ENCODE measurements at regions not wholly inside any gene's neighbourhood (a gene's known extent, or its start where the extent isn't known, plus 50 kb on each side); places are given as distances from the start of the nearest gene placed in this dataset.

- TF ChIP-seq CTCF (conservative IDR thresholded peaks at IDR 0.05) (no peak), ZFX (IDR thresholded peaks at IDR 0.05) (no peak)
Measured at GRCh38 chr1:230552880-230553279, 89.4 kb upstream of the COG2 start.
